Panc1 (cell line): ENCODE measurements at regions not wholly inside any gene's neighbourhood (a gene's known extent, or its start where the extent isn't known, plus 50 kb on each side); places are given as distances from the start of the nearest gene placed in this dataset.

Experiments
- ATAC-seq: fragments of 200-7000 bp; cut with Tn5 transposase; 2 replicates; pipeline ENCODE4 v1.9.1; 2020; ENCODE audit warnings: mild to moderate bottlenecking, moderate library complexity
- BruUV-seq: library from RNA; stranded (reverse); fragments of 400-500 nt; replicated peaks from 2 replicates; lab custom pipeline; 2021; lab: Mats Ljungman, UMichigan
- CTCF ChIA-PET: fragments of 300-600 bp; sonication (Branson Sonifier 250); formaldehyde crosslinking; loops from one replicate; lab custom pipeline; 2022; ENCODE audit warnings: antibody characterized with exemption; lab: Charles Lee
- POLR2A ChIA-PET: fragments of 300-600 bp; sonication (Branson Sonifier 250); formaldehyde crosslinking; loops from one replicate; lab custom pipeline; 2022; ENCODE audit warnings: antibody characterized with exemption; lab: Charles Lee
- DNase-seq: peaks from one replicate; pipeline ENCODE4 v3.0.0-alpha.2; 2010; ENCODE audit warnings: low read depth, low spot score
- H3K27ac ChIP-seq: 2 replicates; pipeline ENCODE4 v1.5.1; 2011; ENCODE audit warnings: mild to moderate bottlenecking, low read length, inconsistent platforms
- H3K27me3 ChIP-seq: fragments of 200-500 bp; sonication (Bioruptor generic); 2 replicates; pipeline ENCODE4 v1.6.0; 2014; ENCODE audit warnings: low read length, inconsistent platforms; ENCODE audit not compliant: control insufficient read depth, insufficient read depth
- H3K36me3 ChIP-seq: fragments of 200-500 bp; sonication (Bioruptor generic); 2 replicates; pipeline ENCODE4 v1.5.1; 2014; ENCODE audit warnings: inconsistent platforms, mild to moderate bottlenecking, low read length, moderate library complexity; ENCODE audit not compliant: control insufficient read depth, insufficient read depth
- H3K4me1 ChIP-seq: 2 replicates; pipeline ENCODE4 v1.5.1; 2011; ENCODE audit warnings: inconsistent platforms, mild to moderate bottlenecking, low read length, moderate library complexity; ENCODE audit not compliant: control insufficient read depth, insufficient read depth
- H3K4me3 ChIP-seq, 2 experiments: 2 replicates each; pipeline ENCODE4 v1.5.1; 2011 to 2012; ENCODE audit warnings: low read depth in 2 of 2, low read length in 2 of 2, mild to moderate bottlenecking in 2 of 2, inconsistent platforms in 1 of 2, moderate library complexity in 1 of 2
- H3K9me3 ChIP-seq: fragments of 200-500 bp; sonication (Bioruptor generic); 2 replicates; pipeline ENCODE4 v1.5.1; 2014; ENCODE audit warnings: low read depth, mild to moderate bottlenecking, inconsistent platforms, low read length, moderate library complexity; ENCODE audit not compliant: control insufficient read depth, insufficient read depth
- CTCF ChIP-seq: fragments of 450-650 bp; IDR thresholded peaks from 2 replicates; pipeline ENCODE4 v1.5.1; 2017; ENCODE audit warnings: mild to moderate bottlenecking
- POLR2AphosphoS5 ChIP-seq: IDR thresholded peaks from 2 replicates; pipeline ENCODE4 v1.6.1; 2012; ENCODE audit warnings: mild to moderate bottlenecking, low read depth, low read length, moderate library complexity
- REST ChIP-seq, 2 experiments: IDR thresholded peaks; 2 replicates each; pipeline ENCODE4 v1.6.1; 2011 to 2012; ENCODE audit warnings: low read depth in 2 of 2, control low read depth in 1 of 2, low read length in 1 of 2, mild to moderate bottlenecking in 1 of 2, moderate library complexity in 1 of 2; ENCODE audit not compliant: insufficient read depth in 1 of 2
- SIN3A ChIP-seq: IDR thresholded peaks from 2 replicates; pipeline ENCODE4 v1.6.1; 2012; ENCODE audit warnings: low read depth, mild to moderate bottlenecking, low read length, moderate library complexity, borderline replicate concordance; ENCODE audit not compliant: insufficient read depth
- TCF7L2 ChIP-seq: IDR thresholded peaks from 2 replicates; pipeline ENCODE4 v1.6.1; 2011; ENCODE audit warnings: mild to moderate bottlenecking, low read depth, low read length, inconsistent platforms
- in situ Hi-C: cut with HindIII; loops from 2 replicates; pipeline ENCODE4 v1.10.0; 2016; ENCODE audit warnings: low sequenced_read_pairs, low pct_unique_long_range_greater_than_20kb
- intact Hi-C: fragments of 100-400 bp; cut with micrococcal nuclease; formaldehyde crosslinking; loops from one replicate; pipeline ENCODE4 v1.10.0; 2022; ENCODE audit not compliant: unreplicated experiment

GRCh38 chr3:127492426-127492825, 98.1 kb downstream of the TPRA1 start:
- no peaks in the 10 kb centered on the region for H3K36me3 ChIP-seq
- H3K9me3 ChIP-seq = no peaks in the 10 kb centered on the region
- in situ Hi-C loops (no loop called here), intact Hi-C loops (no loop called here)
- H3K27me3 ChIP-seq = no peaks in the 10 kb centered on the region
- no peak for TF ChIP-seq CTCF
- no peak for TF ChIP-seq SIN3A
- TF ChIP-seq TCF7L2 = no peak
- no peak for TF ChIP-seq POLR2AphosphoS5
- no peak for TF ChIP-seq REST (IDR thresholded peaks at IDR 0.05; ENCODE audit: insufficient read depth in 1 of 2, low read depth in 2 of 2, low read length in 1 of 2)
- H3K4me1 ChIP-seq = no peaks in the 10 kb centered on the region
- no peak overlapping the region for H3K4me3 ChIP-seq
- ATAC-seq (no peak), DNase-seq (no peak)
- ChIA-PET CTCF (no interaction called here), POLR2A (no interaction called here)
- BruUV-seq = no TSS peak
- H3K27ac ChIP-seq = no peak overlapping the region

- Histone ChIP-seq H3K27ac (no peak overlapping the region), H3K27me3 (no peaks in the 10 kb centered on the region), H3K4me3 (no peak overlapping the region), H3K9me3 (no peaks in the 10 kb centered on the region), H3K4me1 (no peaks in the 10 kb centered on the region), H3K36me3 (no peaks in the 10 kb centered on the region)
- POLR2A ChIA-PET = no interaction called here
- in situ Hi-C loops = no loop called here
- CTCF ChIA-PET = no interaction called here
- no peak for DNase-seq
- no peak for ATAC-seq
- BruUV-seq = no TSS peak
- TF ChIP-seq CTCF (no peak), REST (IDR thresholded peaks at IDR 0.05; ENCODE audit: insufficient read depth in 1 of 2, low read depth in 2 of 2, low read length in 1 of 2) (no peak), TCF7L2 (no peak), POLR2AphosphoS5 (no peak), SIN3A (no peak)
- intact Hi-C loops = no loop called here
Observed at GRCh38 chr3:127491909-127492308, 98.6 kb downstream of the TPRA1 start.
